GM18870 (cell line): ENCODE measurements at regions not wholly inside any gene's neighbourhood (a gene's known extent, or its start where the extent isn't known, plus 50 kb on each side); places are given as distances from the start of the nearest gene placed in this dataset.
"Not testable (repeated sequence)": the region's sequence is repeated elsewhere in the genome, so short reads cannot be mapped to it uniquely, and the experiment has no call there.

Experiments
- ATAC-seq: cut with Tn5 transposase; IDR thresholded peaks from one replicate; pipeline ENCODE4 v1.9.1; 2021; ENCODE audit warnings: moderate library complexity; ENCODE audit not compliant: unreplicated experiment

DNA sequence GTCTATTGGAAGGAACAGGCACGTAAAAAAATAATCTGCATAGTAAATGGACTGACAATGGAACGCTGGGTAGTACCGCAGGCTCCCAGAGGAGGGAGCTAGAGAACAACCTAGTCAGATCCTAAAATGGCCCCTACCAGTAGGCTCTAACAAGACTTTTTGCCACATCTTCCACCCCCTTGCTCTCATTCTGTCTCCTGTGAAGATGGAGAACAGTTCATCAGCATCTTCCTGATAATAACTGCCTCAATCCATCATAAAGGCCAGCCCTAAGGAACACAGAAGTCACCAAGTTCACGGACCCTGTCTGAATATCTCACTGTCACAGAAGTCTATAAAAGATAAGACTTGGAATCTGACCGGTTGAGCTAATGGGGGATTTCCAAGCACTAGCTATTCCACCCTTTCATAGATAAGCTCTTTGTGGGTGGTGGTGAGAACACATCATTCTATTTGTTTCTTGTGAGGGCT lies 133.4 kb downstream of the SLC1A3 start:
- peak; percentile 68 for ATAC-seq

DNA sequence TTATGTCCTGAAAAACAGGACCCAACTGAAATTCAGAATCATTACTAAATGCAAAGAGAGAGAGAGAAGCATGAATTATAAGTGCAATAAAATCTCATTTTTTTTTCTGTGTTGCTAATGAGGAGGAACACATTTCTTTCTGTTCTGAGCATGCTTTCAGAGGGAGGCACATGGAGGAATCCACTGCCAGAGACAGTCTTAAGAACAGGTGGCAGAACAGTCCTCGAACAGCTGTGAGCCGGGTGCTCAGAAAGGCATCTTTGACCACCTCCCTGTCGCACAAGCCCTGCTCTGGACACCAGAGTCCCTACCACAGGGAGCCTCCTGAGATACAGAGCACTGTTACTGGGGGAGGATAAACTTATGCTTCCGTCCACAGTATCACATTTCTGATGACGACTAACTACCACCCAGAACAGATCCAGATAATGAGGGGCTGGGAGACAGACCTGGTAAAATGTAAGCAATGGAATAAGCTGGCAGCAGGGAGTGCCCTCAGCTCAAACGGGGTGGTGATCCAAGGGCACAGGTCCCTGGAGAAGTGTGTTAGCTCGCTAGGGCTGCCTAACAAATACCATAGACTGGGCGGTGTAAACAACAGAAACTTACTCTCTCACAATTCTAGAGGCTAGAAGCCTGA lies 134.0 kb downstream of the SLC1A3 start:
- no peak for ATAC-seq

DNA sequence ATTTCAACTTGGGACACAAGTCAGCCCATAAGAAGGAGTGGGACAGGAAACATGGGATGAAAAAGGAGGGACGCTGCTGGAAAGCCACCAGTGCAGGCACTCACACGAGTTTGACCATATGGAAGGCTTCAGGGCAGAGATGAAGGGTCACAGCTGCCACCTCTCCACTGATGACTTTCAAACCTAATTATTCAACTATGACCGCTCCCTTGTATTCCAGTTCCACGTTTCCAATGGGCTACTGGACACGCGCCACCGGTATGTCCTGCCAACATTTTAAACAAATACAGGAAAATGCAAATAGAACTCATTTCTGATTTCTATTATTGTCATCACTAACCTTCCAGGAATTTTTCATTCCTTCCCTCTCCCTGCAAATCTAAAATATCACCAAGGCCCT lies 134.7 kb downstream of the SLC1A3 start:
- ATAC-seq: no peak

DNA sequence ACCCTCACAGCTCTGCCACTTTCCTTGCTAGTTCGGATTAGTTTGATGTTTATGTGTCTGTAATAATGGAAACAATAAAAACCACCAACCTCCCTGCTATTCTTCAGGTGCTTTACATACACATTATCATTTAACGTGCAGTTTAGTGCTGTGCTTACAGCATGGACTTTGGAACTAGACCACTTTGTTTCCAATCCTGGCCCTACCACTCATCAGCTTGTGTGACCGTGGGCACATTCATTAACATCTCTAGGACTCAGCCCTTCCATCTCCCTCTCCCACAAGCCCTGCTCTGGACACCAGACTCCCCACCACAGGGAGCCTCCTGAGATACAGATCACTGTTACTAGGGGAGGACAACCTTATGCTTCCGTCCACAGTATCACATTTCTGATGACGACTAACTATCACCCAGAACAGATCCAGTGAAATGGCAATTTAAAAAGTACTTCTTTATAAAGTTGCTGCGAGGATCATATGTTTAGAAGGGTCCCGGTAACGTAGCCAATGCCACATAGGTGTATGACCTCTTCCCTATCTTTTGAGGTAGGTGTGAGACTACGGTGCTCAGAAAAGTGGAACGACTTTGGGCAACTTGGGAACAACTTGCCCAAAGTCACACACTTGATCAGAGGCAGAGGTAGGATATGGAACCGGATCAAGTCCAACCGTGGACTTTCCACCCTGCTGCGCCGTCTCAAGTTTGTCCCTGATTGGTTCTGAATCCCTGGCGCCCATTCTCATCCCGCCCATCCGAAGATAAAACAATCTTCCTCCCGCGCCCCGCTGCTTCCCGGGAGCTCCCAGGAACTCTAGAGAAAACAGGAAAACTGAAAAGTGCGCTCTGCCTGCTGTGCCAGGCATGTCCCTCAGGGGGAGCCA lies 132.4 kb upstream of the NIPBL start:
- ATAC-seq: peak; percentile 10

DNA sequence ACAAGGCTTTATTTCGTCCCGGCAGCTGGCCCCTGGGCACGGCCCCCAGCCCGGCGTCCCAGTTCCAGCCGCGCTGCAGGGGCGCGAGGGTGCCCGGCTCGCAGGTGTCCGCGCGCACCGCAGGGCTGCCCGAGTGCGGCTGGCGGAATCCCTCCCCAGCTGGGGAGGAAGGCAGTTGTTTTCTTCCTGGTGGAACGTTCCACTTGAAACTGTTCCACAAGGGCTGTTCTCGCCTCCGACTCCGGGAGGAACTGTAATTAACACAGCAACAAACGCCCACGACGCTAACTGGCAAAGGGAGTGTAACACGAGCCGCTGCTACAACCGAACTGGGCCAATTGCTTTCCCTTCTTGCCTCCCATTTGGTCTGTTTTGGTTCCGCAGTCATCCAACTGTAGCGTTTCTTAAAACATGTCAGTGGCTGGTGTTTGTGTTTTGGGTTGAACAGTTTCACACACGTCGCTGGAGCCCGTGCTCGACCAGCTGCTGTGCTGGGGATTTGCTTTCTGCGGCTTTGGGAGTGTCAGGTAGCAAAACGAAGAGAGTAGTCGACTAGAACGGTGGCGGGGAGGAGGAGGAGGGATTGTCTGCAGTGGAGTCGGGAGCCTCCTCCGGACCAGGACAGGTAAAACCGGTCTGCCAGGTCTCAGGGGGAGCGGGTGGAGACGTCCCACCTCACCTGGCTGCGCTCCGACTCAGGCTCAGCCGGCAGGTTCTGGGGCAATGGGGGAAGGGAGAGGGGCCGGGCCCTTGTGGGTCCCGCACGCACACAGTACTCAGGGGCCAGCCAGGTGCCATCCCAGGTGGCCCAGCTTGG lies 131.6 kb upstream of the NIPBL start:
- peak; percentile 51 for ATAC-seq

DNA sequence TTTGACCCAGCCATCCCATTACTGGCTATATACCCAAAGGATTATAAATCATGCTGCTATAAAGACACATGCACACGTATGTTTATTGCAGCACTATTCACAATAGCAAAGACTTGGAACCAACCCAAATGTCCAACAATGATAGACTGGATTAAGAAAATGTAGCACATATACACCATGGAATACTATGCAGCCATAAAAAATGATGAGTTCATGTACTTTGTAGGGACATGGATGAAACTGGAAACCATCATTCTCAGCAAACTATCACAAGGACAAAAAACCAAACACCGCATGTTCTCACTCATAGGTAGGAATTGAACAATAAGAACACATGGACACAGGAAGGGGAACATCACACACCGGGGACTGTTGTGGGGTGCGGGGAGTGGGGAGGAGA lies 128.8 kb upstream of the NIPBL start:
- not testable (repeated sequence) for ATAC-seq

DNA sequence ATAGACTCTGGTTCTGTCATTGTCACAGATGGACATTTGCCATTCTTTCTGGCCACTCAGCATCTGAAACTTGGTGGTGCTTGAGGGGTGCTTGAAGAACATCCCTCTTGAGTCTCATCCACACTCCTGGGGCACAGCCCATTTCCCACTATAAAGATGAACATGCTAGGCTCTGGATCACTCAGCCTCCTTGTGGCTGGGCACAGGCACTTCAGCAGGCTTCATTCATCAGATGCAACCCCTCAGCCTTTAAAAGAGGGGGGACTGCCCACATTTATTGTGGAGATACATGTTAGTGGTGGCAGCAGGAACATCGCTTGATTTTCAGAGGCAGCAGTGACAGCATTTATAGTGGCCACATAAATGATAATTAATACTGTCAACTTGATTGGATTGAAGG lies 124.7 kb upstream of the NIPBL start:
- ATAC-seq: no peak

DNA sequence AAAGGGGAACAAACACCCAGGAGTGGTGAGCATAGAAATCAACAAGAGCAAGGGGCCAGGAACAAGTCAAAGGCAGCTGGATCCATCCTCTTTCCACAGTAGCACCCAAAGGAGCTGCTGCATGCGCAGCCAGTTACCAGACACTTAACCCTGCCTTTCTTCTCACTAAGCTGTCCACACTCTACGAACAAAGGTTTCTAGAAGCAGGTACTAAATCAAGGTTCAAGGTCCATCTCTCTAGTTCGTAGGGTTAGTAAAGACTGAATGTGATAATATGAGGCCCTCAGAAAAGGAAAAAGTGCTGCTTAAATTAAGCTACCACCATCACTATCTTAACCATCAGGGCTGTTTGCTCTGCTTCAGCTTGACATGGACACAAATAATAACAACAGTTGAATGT lies 121.2 kb upstream of the NIPBL start:
- no peak for ATAC-seq

DNA sequence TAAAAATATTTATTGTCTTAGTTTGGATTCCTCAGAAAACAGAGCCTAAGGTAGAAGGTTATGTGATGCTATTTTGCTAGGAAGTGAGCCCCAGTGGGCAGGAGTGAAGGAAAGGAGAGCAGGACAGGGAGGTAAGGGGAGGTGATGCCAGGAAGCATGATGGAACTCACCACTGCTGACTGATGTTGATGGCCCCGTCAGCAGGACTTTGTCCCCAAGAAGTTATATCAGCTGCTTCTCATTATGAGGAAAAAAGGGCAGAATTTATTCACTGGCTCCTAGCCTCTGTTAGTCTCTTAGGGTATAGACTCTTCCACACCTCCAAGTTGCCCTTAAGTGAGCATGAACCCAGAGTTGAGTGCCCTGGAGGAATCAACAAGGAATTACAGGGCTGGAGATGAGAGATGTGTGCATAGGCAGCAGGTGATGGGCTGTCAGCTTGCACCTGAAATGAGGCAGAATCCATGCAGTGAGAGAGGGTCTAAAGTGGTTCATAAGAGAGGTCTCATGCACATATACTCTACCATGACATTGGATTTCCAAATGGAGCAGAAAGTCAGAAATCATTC lies 120.6 kb upstream of the NIPBL start:
- ATAC-seq: no peak

DNA sequence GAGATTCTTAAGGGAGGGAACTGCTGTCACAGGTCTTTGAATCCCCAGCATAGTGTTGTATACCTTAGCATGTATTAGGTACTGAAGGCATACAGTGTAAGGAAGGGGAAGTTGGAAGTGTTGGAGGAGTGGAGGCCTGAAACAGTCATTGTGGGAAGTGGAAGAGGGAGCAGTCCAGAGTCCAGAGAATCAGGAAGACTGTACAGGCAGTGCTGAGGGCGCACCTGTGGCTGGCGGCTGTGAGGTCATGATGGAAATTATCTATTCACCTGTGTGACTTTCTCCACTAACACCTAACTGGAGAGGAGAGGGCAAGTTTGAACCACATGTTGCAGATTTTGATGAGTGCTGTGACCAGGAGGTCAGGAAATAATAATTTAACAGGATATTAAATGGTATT lies 119.7 kb upstream of the NIPBL start:
- ATAC-seq: no peak

DNA sequence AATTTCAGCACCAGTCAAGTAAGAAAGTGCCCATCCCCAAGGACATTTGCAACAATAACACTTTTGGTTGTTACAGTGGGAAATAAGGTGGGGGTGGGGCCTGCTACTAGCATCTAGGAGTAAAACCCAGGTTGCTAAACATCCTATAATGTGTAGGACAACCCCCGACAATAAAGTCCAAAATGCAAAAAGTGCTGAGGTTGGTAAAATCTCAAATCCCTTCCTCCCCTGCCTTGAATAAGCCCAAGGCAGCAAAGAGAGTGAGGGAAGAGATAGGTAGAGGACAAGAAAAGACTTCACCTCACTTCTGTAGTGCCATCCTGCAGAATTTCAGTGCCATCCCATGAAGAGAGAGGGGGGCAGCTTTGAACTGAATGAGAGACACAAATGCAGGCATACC lies 117.5 kb upstream of the NIPBL start:
- no peak for ATAC-seq

DNA sequence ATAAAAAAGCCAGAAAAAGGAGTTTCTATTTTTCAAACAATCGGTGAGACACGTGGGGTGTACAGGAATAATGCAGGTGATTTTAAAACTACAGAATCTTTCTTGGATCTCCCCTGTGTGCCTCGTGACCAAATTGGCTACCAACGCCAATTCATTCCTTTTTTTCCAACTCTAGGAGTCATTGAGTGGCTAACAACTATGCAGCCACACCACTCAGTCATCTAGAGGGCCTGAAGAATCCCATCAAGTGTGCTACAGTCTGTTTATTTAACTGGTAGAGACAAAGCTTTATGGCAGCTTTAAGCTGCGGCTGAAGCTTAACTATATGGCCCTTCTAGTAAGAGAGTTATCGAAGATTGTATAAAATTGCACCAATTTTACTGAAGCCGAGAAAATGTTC lies 113.1 kb upstream of the NIPBL start:
- ATAC-seq: no peak

DNA sequence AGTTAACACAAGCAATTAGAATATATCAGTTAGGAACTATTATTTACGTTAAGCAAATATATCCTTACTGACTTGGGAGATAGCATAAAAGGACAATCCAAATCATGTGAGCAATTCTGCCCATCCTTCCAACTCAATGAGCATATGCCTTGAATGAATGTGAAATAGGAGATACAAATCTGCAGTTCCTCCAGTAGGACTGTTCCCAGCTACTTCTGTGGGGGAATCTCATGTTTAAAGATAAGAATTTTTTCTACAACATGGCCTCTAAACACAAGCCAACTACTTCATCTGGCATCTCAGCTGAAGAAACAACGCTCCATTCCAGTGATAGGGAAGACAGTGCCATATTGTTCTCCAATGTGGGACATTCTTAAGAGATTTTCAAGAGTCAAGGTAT lies 110.7 kb upstream of the NIPBL start:
- ATAC-seq: no peak

DNA sequence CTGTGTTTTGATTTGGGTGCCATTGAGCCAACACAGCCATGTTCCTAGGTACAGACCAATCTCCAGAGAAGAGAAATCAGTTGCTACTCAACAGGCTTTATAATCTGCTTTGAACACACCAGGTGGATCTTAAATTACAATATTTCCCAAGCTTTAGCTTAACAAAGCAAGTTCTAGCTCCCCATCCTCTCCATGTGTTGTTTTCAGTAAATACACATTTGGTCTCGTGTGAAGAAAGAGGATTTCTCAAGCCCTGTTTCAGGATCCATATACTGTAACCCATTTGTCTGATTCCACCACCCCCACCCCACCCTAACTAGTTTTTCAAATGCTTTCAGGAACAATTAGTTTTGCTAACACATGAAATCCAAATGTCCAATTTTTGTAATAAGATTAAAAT lies 109.6 kb upstream of the NIPBL start:
- no peak for ATAC-seq

DNA sequence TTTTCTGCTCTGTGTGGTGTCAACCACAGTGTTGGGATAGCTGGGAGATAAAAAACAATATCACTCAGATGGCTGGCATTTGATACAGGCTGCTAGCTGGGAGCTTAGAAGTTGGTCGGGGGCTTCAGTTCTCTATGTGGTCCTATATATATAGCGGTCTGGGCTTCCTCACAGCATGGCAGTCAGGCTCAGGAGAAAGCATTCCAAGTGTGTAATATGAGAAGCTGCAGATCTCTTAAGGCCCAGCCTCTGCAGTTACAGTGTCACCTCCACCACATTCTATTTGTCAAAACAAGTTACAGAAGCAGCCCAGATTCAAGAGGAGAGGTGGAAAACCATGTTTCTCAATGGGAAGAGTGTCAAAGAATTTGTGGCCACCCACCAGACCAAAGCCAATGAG lies 108.1 kb upstream of the NIPBL start:
- no peak for ATAC-seq

DNA sequence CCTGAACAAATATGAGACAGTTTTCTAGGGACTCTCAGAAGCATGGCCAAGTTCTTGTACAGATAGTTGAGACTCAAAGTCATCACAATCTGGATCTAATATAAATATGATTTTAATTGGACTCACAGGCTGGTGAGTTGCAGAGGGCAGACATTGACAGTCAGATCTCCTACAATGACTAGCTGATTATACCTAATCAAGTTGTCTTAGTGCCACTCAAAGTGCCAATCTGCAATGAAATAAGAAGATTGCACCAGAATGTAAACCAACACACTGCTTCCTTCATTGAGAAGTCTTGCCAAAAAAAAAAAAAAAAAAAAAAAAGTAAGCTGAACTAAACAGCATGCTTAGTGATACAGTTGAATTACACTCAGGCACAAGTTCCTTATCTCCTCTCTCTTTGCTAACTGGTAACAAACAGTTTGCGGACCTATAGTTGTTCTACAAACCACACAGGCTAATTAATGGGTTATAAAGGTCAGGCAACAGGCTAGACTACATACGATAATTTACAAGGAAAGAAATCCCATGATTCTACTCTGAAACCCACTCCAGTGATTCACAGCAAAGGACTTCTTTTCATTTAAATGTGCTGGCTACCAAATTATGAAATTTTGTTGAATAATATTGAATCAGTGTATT lies 107.3 kb upstream of the NIPBL start:
- no peak for ATAC-seq

DNA sequence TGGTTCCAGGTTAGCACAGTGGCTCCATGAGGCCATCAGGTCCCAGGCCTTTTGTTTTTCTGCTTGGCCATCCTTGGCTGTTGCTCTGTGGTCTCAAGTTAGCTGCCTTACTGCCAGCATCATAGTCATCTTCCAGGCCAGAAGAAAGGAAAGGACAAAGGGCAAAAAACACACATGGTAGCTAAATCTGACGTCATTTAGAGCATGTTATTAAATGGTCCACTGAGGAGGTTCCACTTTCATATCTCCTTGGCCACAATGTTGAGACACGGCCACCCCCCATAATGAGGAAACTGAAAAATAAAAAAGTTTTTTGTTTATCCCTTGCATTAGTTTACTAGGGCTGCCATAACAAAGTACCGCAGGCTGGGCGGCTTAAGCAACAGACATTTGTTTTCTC lies 106.4 kb upstream of the NIPBL start:
- no peak for ATAC-seq

DNA sequence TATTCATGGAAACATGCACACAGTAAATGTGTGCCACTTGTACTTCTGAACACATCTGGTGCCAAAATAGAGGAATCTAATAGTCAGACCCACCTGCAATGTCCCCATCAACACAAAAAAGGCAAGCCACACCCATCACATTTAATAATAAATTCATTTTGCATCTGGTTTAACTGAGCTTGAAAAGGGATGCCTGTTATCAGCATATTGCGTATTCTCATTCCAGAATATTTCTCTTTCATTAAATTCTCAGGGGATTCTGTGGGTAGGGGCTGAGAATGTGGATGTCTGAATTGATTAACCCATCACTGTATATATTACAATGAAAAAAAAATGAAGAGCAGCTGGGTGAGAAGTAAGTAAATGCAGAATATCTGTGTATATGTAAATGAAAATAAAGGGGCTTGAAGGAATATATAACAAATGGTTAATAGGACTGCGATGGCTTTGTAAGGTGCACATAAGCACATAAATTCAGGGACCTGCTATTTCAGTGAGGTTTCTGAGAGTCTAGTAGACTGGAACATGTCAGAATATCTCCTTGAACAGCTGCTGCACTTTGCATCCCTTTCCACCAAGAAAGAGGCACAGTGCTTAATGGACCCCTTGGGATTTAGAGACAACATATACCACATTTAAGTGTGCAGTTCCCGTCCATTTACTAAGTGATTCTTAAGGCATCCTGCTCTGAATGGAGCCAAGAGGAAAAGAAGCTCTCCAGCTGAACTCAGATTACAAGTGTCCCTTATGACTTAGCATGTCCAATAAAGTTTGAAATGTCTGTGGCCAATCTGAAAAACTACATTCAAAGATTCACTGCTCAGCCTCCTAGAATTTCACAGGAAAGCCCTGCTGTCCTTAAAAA lies 104.1 kb upstream of the NIPBL start:
- no peak for ATAC-seq

DNA sequence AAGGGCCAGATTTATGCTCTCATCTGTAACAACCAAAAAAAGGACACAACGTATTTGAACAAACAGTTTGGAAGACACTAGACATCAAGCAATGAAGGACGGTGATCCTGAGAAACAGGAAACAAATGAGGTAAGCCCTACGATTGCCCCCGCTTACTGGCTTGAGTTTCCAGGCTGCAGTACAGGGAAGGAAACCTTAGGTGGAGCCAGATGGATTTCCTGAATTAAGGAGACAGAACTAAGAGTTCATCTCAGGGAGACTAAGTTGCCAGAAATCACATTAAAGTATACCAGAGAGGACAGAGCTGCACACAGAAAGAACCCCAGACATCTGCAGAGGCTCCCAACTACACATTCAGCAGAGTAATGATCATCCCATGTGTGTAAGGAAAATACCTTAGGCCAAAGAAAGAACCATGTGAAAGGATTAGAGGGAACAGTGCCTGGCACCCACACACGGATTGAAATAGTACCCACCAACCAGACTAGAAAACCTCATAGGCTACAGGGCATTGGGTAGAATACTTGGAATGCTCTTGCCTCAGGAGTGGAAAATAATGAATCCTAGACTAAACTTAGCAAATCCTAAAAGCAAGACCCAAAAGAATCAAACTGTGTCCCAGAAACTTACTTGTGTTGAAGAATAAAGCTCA lies 99.3 kb upstream of the NIPBL start:
- ATAC-seq: no peak
